ENCODE measurements at regions not wholly inside any gene's neighbourhood (a gene's known extent, or its start where the extent isn't known, plus 50 kb on each side); places are given as distances from the start of the nearest gene placed in this dataset.

- DNase-seq, result no peak
Observed at GRCh38 chr14:78074561-78074960, 95.6 kb upstream of the NRXN3 start.

DNA sequence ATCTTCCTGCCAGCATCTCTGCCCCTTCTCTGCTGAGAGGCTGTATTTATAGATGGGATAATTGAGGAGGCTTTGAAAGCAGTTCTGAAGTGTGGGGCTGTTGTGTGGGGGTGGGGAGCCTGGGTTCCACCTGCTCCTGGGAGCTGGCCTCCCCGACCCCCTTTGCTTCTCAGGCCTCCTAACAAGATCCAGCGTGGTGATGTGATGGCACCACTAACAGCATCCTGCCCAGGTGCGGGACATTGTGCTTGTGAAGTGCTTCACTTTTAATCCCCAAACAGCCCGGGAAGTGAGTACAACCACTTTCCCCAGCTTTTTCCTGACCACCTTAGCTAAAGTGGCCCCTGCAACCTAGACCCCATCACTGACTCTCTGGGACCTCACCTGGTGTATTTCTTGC is 95.1 kb upstream of the NRXN3 start:
- DNase-seq, result no peak

DNA sequence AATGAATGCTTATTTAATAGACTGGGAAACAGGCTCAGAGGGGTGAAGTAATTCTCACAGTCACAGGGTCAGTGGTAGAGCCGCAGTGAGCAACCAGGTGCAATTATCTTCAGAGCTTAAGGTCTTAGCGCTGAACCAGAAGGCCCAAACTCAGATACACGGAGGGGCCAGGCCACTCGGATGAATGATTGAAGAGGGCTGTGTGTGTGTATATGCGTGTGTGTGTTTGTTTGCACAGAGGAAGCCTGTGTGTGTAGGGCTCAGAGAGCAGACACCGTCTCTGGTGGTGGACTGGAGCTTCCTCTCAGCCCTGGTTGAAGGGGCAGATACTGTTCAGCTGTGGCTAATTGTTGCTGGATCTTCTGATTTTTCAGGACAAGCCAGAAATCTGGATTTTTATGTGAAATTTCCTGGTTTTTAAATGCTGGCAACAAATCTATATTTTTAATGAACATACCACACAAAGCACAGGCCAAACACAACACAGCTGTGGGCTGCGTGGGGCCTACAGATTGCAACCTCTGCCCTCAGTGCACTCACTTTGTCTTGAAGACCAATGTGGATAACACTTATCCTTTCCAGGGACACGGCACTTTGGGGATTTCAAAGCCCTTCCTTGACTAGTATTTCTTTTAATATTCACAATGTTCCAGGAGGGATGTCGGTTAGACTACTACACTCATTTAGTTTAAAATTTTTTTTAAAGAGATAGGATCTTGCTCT is 94.5 kb upstream of the NRXN3 start:
- no peak for DNase-seq

- no peak for DNase-seq
Observed at GRCh38 chr14:78081245-78081644, 88.9 kb upstream of the NRXN3 start.

DNA sequence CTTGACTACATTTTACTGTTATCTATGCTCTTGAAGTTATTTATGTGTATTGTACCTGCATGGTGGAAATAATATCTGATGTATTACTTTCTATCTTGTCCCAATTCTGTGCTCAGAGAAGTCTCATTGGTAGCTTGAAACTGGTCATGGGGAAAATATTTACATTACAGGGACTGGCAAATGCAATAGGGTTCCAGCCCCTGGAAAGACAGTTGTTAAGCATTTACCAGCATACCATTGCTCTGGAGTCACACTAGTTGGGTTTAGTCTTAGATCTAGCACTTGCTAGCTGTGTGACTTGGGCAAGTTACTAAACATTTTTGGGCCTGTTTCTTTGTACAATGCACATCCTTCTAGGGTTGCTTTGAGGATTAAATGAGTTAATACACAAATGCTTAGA is 86.3 kb upstream of the NRXN3 start:
- no peak for DNase-seq

DNA sequence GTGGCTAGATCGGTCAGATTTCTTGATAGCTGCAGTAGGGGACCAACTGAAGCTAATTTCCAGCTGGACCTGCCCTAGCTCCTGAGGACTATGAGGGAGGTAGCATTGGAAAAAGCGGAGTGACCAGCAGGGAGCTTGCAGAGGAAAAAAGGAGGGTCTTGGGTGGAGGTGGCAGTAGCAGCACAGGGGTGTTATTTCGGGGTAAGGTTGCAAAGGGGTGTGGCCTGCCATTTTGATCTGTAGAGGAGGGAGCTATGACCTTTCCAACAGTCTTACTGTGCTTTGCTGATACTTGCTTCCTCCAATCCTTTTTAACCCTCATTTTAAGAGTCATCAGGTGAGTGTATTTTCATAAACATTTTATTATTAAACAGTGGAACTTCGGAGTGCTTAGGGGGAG is 83.8 kb upstream of the NRXN3 start:
- no peak for DNase-seq

DNA sequence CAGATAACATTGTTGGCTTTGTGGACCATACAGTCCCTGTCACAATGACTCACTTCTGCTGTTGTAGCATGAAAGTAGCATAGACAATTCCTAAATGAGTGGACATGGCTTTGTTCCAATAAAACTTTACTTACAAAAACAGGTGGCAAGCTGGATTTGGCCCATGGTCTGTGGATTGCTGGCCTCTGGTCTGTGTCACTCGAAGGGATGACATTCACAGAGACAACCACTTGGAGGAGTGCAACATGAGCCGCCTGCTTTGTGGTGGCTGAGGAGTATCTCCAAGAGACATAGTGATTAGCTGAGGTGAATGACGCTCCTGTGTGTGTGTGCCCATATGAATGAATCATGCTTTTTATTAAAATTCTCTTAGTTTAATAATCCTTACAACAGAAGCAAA is 81.3 kb upstream of the NRXN3 start:
- no peak for DNase-seq

DNA sequence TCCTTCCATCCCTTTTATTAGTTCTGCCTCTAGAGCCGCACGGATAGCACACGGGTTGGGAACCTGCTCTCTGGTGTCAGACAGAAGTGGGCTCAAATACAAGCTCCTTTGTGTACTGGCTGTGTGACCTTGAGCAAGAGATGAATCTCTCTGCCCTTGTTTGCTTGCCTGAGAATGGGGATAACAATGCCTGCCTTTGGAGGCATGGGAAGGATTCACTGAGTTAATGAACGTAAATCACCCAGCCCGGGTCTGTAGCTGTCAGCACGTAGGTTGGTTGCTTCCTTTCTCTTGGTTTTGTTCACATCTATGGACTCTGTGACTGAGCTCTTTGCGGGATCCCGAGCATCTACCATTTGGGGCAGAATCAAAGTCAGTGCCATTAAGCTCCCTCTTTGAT is 79.3 kb upstream of the NRXN3 start:
- no peak for DNase-seq

- no peak for DNase-seq
Observed at GRCh38 chr14:78091361-78091760, 78.8 kb upstream of the NRXN3 start.

- no peak for DNase-seq
Observed at GRCh38 chr14:78092040-78092439, 78.1 kb upstream of the NRXN3 start.

DNA sequence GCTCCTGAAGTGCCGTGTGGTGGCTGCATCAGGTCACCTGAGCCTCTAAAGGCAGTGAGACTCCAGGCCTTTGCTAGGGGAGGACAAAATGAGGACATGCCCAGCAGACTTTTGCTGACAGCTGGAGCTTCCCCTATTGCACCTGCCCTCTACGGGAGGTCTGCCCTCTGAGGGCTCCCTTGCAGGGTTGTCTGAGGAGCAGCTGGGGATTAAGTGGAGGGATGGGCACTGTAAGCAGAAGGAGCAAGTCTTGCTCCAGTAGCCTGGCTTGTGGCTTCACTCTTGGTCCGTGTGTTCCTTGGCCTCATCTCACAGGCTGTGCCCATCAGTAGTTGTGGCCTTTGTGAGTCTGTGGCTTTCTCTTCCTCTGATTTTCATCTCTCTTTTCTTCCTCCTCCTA is 66.9 kb upstream of the NRXN3 start:
- no peak for DNase-seq

- no peak for DNase-seq
Observed at GRCh38 chr14:78104160-78104559, 66.0 kb upstream of the NRXN3 start.

- no peak for DNase-seq
Observed at GRCh38 chr14:78104655-78105054, 65.5 kb upstream of the NRXN3 start.

- no peak for DNase-seq
Observed at GRCh38 chr14:78106381-78106780, 63.8 kb upstream of the NRXN3 start.

GRCh38 chr14:78107166-78107565 is 63.0 kb upstream of the NRXN3 start:
- DNase-seq, result no peak

DNA sequence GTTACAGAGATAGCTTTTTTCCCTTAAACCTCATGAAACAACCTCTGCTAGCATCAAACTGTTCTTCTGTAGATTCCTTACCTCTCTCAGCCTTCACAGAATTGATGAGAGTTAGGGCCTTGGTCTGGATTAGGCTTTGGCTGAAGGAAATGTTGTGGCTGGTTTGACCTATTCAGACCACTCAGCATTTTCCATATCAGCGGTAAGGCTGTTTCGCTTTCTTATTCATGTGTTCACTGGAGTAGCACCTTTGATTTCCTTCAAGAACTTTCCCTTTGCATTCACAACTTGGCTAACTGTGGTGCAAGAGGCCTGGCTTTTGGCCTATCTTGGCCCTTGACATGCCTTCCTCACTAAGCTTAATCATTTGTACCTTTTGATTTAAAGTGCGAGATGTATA is 50.7 kb upstream of the NRXN3 start:
- no peak for DNase-seq

All from T-helper 1 cell (primary cell).